Uterus (tissue), 2 donors: ENCODE measurements at regions not wholly inside any gene's neighbourhood (a gene's known extent, or its start where the extent isn't known, plus 50 kb on each side); places are given as distances from the start of the nearest gene placed in this dataset.

Source experiments
- POLR2A ChIP-seq, 2 donors: fragments of 450-650 bp; IDR thresholded peaks; one replicate each; pipeline ENCODE4 v1.6.1; 2016; ENCODE audit warnings: antibody characterized with exemption in 2 of 2, mild to moderate bottlenecking in 1 of 2, moderate library complexity in 1 of 2
- TF ChIP-seq, protein P1 (sequence below), 4 experiments: fragments of 200-600 bp in 2 of 4; fragments of 450-650 bp in 2 of 4; sonication (generic) in 2 of 4; IDR thresholded peaks; one replicate each; pipeline ENCODE4 v1.5.1; 2016 to 2019; ENCODE audit warnings: antibody characterized with exemption in 4 of 4, mild to moderate bottlenecking in 2 of 4, moderate library complexity in 1 of 4

DNA sequence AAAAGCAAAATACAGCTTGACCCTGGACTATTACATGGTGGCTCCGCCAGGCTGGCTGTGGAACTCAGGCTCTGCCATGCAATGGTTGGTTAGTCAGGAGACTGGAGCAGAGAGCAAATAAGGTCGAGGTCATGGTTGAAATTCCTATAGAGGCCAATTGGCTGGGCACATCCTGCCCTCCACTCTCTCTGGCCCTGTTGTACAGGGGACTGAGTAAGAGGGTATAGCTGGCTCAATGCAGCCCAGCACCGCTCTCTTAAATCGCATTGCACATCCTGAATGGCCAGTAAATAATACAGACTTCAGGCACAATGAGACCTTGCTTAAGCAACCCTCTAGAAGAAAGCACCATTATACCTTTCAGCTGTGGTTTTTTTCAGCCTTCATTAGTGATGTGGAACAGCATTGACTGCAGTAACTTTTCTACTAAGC, 59.3 kb upstream of the PPP2R5A start:
- TF ChIP-seq, protein P1, sequence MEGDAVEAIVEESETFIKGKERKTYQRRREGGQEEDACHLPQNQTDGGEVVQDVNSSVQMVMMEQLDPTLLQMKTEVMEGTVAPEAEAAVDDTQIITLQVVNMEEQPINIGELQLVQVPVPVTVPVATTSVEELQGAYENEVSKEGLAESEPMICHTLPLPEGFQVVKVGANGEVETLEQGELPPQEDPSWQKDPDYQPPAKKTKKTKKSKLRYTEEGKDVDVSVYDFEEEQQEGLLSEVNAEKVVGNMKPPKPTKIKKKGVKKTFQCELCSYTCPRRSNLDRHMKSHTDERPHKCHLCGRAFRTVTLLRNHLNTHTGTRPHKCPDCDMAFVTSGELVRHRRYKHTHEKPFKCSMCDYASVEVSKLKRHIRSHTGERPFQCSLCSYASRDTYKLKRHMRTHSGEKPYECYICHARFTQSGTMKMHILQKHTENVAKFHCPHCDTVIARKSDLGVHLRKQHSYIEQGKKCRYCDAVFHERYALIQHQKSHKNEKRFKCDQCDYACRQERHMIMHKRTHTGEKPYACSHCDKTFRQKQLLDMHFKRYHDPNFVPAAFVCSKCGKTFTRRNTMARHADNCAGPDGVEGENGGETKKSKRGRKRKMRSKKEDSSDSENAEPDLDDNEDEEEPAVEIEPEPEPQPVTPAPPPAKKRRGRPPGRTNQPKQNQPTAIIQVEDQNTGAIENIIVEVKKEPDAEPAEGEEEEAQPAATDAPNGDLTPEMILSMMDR (IDR thresholded peaks at IDR 0.05) = no peak
- TF ChIP-seq POLR2A (IDR thresholded peaks at IDR 0.05) = no peak
